GM21390 (cell line): ENCODE measurements at regions not wholly inside any gene's neighbourhood (a gene's known extent, or its start where the extent isn't known, plus 50 kb on each side); places are given as distances from the start of the nearest gene placed in this dataset.
"Not testable (repeated sequence)": the region's sequence is repeated elsewhere in the genome, so short reads cannot be mapped to it uniquely, and the experiment has no call there.

Experiments used
- ATAC-seq: cut with Tn5 transposase; IDR thresholded peaks from one replicate; pipeline ENCODE4 v1.9.1; 2021; ENCODE audit not compliant: unreplicated experiment

- ATAC-seq = no peak
Observed at GRCh38 chr9:80507611-80508010, 935.8 kb downstream of the TLE4 start.

- no peak for ATAC-seq
Observed at GRCh38 chr9:80504601-80505230, 933.0 kb downstream of the TLE4 start.

GRCh38 chr9:80503671-80504281, 932.0 kb downstream of the TLE4 start:
- ATAC-seq = no peak

GRCh38 chr9:80502306-80502705, 930.5 kb downstream of the TLE4 start:
- ATAC-seq = no peak

- no peak for ATAC-seq
Observed at GRCh38 chr9:80501635-80502034, 929.9 kb downstream of the TLE4 start.

- no peak for ATAC-seq
Observed at GRCh38 chr9:80500300-80500699, 928.5 kb downstream of the TLE4 start.

GRCh38 chr9:80498001-80498555, 926.3 kb downstream of the TLE4 start:
- no peak for ATAC-seq

GRCh38 chr9:80496901-80497556, 925.3 kb downstream of the TLE4 start:
- ATAC-seq = no peak

- no peak for ATAC-seq
Observed at GRCh38 chr9:80493258-80493657, 921.5 kb downstream of the TLE4 start.

- no peak for ATAC-seq
Observed at GRCh38 chr9:80492221-80492620, 920.5 kb downstream of the TLE4 start.

GRCh38 chr9:80491086-80491696, 919.4 kb downstream of the TLE4 start:
- ATAC-seq = no peak

GRCh38 chr9:80489329-80489728, 917.6 kb downstream of the TLE4 start:
- ATAC-seq = no peak

- no peak for ATAC-seq
Observed at GRCh38 chr9:80485420-80486250, 913.9 kb downstream of the TLE4 start.

GRCh38 chr9:80482251-80482650, 910.5 kb downstream of the TLE4 start:
- ATAC-seq = not testable (repeated sequence)

- ATAC-seq = no peak
Observed at GRCh38 chr9:80467632-80468031, 895.9 kb downstream of the TLE4 start.

GRCh38 chr9:80465556-80465955, 893.8 kb downstream of the TLE4 start:
- no peak for ATAC-seq

- ATAC-seq = no peak
Observed at GRCh38 chr9:80449513-80449912, 877.7 kb downstream of the TLE4 start.

- no peak for ATAC-seq
Observed at GRCh38 chr9:80448996-80449395, 877.2 kb downstream of the TLE4 start.

GRCh38 chr9:80447876-80448275, 876.1 kb downstream of the TLE4 start:
- ATAC-seq = no peak

GRCh38 chr9:80440724-80441123, 869.0 kb downstream of the TLE4 start:
- ATAC-seq = no peak

- ATAC-seq = no peak
Observed at GRCh38 chr9:80437825-80438224, 866.1 kb downstream of the TLE4 start.
